ENCODE measurements at regions not wholly inside any gene's neighbourhood (a gene's known extent, or its start where the extent isn't known, plus 50 kb on each side); places are given as distances from the start of the nearest gene placed in this dataset.

GRCh38 chr5:106414342-106414741, 1256.4 kb downstream of the EFNA5 start:
- TF ChIP-seq, protein P1, sequence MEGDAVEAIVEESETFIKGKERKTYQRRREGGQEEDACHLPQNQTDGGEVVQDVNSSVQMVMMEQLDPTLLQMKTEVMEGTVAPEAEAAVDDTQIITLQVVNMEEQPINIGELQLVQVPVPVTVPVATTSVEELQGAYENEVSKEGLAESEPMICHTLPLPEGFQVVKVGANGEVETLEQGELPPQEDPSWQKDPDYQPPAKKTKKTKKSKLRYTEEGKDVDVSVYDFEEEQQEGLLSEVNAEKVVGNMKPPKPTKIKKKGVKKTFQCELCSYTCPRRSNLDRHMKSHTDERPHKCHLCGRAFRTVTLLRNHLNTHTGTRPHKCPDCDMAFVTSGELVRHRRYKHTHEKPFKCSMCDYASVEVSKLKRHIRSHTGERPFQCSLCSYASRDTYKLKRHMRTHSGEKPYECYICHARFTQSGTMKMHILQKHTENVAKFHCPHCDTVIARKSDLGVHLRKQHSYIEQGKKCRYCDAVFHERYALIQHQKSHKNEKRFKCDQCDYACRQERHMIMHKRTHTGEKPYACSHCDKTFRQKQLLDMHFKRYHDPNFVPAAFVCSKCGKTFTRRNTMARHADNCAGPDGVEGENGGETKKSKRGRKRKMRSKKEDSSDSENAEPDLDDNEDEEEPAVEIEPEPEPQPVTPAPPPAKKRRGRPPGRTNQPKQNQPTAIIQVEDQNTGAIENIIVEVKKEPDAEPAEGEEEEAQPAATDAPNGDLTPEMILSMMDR (IDR thresholded peaks at IDR 0.05), result no peak
- no peak for TF ChIP-seq POLR2A (IDR thresholded peaks at IDR 0.05)
